ENCODE measurements at regions not wholly inside any gene's neighbourhood (a gene's known extent, or its start where the extent isn't known, plus 50 kb on each side); places are given as distances from the start of the nearest gene placed in this dataset.

GRCh38 chr18:77763530-77764145 lies 514.0 kb downstream of the GALR1 start:
- TF ChIP-seq CTCF (conservative IDR thresholded peaks at IDR 0.05; ENCODE audit: low read length) = no peak
- no peak for TF ChIP-seq EZH2phosphoT487 (IDR thresholded peaks at IDR 0.05; ENCODE audit: borderline replicate concordance, low read depth, low read length)
